Lower leg skin (tissue), 4 donors: ENCODE measurements at regions not wholly inside any gene's neighbourhood (a gene's known extent, or its start where the extent isn't known, plus 50 kb on each side); places are given as distances from the start of the nearest gene placed in this dataset.

ENCODE experiments used
- DNase-seq, 2 donors: peaks; one replicate each; pipeline ENCODE4 v3.0.0-alpha.2; 2019; ENCODE audit warnings: low spot score in 2 of 2
- H3K4me3 ChIP-seq: fragments of 200-600 bp; sonication (generic); 2 replicates; pipeline ENCODE4 v1.5.1; 2017; ENCODE audit warnings: mild to moderate bottlenecking, low read depth; ENCODE audit not compliant: poor library complexity, severe bottlenecking
- CTCF ChIP-seq, 3 donors: fragments of 450-650 bp; IDR thresholded peaks; one replicate each; pipeline ENCODE4 v1.5.1; 2016; ENCODE audit warnings: antibody characterized with exemption in 3 of 3, mild to moderate bottlenecking in 3 of 3, moderate library complexity in 2 of 3
- POLR2A ChIP-seq, 2 donors: fragments of 450-650 bp; IDR thresholded peaks; one replicate each; pipeline ENCODE4 v1.6.1; 2016 to 2017; ENCODE audit warnings: antibody characterized with exemption in 2 of 2, mild to moderate bottlenecking in 1 of 2, moderate library complexity in 1 of 2
- WGBS, 2 donors: methylation state at CpG; one replicate each; pipeline ENCODE4 v1.1.5; 2018; 5-methylcytosine and 5-hydroxymethylcytosine counted together
- intact Hi-C: fragments of 100-400 bp; cut with DNase I; formaldehyde crosslinking; loops from one replicate; pipeline ENCODE4 v1.15.0; 2023; ENCODE audit warnings: low total_unique reads

- DNase-seq, result no peak
- TF ChIP-seq CTCF (IDR thresholded peaks at IDR 0.05), result no peak
- TF ChIP-seq POLR2A (IDR thresholded peaks at IDR 0.05), result no peak
- 68 to 72% methylated on average over 4 of the region's 4 CpGs for WGBS, 2 donors
- intact Hi-C loops, result no loop called here
- H3K4me3 ChIP-seq, result no peak overlapping the region
Observed at GRCh38 chr15:69854001-69854400, 243.7 kb downstream of the TLE3 start.

- H3K4me3 ChIP-seq, result no peak overlapping the region
- intact Hi-C loops, result no loop called here
- 79 to 82% methylated on average over 11 of the region's 11 CpGs for WGBS, 2 donors
- TF ChIP-seq POLR2A (IDR thresholded peaks at IDR 0.05) (no peak), CTCF (IDR thresholded peaks at IDR 0.05) (no peak)
- no peak for DNase-seq
Observed at GRCh38 chr15:69854521-69855181, 243.1 kb downstream of the TLE3 start.

GRCh38 chr15:69855258-69856000, 242.3 kb downstream of the TLE3 start:
- WGBS, 2 donors, result 83 to 86% methylated on average over 13 of the region's 13 CpGs
- TF ChIP-seq POLR2A (IDR thresholded peaks at IDR 0.05) (no peak), CTCF (IDR thresholded peaks at IDR 0.05) (no peak)
- DNase-seq, result no peak
- H3K4me3 ChIP-seq, result no peak overlapping the region
- intact Hi-C loops, result no loop called here

GRCh38 chr15:69857250-69857649, 240.5 kb downstream of the TLE3 start:
- 91 to 92% methylated on average over 6 of the region's 6 CpGs for WGBS, 2 donors
- H3K4me3 ChIP-seq, result no peak overlapping the region
- no peak for TF ChIP-seq POLR2A (IDR thresholded peaks at IDR 0.05)
- TF ChIP-seq CTCF (IDR thresholded peaks at IDR 0.05), result no peak
- intact Hi-C loops, result no loop called here
- DNase-seq, result no peak

- no peak for DNase-seq
- no peak for TF ChIP-seq POLR2A (IDR thresholded peaks at IDR 0.05)
- H3K4me3 ChIP-seq, result no peak overlapping the region
- WGBS, 2 donors, result 74 to 84% methylated on average over 10 of the region's 10 CpGs
- intact Hi-C loops, result no loop called here
Observed at GRCh38 chr15:69857686-69858391, 239.9 kb downstream of the TLE3 start.

GRCh38 chr15:69858456-69858855, 239.3 kb downstream of the TLE3 start:
- H3K4me3 ChIP-seq, result no peak overlapping the region
- DNase-seq, result no peak
- WGBS, 2 donors, result 84 to 100% methylated on average over 5 of the region's 5 CpGs
- intact Hi-C loops, result no loop called here
- TF ChIP-seq POLR2A (IDR thresholded peaks at IDR 0.05) (no peak), CTCF (IDR thresholded peaks at IDR 0.05) (no peak)
